ENCODE measurements at regions not wholly inside any gene's neighbourhood (a gene's known extent, or its start where the extent isn't known, plus 50 kb on each side); places are given as distances from the start of the nearest gene placed in this dataset.

DNA sequence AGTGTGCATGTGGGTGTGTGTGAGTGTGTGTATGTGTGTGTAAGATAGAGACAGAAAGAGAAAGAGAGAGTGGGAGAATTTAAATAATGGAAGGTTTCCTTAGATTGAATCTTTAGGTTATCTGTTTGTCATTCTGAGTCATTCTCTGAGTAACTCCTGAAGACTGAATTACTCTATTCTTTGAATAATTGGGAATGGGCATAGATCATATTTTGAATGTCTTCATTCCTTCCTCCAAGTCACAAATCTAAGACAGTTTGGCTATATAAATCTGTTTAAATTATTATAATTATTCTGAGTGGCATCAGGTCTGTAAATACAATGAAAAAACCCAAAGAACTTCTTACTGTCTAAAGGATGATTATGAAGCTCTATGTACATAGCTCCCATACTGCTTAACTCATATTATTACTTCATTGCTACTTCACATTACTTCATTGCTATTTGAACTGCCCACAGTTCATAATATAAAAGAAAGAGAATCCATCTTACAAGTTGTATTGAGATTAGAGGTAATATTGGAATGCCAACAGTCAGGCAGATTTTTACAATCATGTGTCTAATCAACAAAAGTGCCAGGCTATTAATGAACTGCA is 346.6 kb upstream of the CCDC179 start:
- peak; percentile 83 for TF ChIP-seq ISL1 (CRISPR knock-in tag; IDR thresholded peaks at IDR 0.05)
- TF ChIP-seq, protein P1, sequence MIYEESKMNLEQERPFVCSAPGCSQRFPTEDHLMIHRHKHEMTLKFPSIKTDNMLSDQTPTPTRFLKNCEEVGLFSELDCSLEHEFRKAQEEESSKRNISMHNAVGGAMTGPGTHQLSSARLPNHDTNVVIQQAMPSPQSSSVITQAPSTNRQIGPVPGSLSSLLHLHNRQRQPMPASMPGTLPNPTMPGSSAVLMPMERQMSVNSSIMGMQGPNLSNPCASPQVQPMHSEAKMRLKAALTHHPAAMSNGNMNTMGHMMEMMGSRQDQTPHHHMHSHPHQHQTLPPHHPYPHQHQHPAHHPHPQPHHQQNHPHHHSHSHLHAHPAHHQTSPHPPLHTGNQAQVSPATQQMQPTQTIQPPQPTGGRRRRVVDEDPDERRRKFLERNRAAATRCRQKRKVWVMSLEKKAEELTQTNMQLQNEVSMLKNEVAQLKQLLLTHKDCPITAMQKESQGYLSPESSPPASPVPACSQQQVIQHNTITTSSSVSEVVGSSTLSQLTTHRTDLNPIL (CRISPR knock-in tag; IDR thresholded peaks at IDR 0.05; ENCODE audit: low read depth): peak; percentile 48; the same call in 1 of the 2 replicates
- TF ChIP-seq, protein P2, sequence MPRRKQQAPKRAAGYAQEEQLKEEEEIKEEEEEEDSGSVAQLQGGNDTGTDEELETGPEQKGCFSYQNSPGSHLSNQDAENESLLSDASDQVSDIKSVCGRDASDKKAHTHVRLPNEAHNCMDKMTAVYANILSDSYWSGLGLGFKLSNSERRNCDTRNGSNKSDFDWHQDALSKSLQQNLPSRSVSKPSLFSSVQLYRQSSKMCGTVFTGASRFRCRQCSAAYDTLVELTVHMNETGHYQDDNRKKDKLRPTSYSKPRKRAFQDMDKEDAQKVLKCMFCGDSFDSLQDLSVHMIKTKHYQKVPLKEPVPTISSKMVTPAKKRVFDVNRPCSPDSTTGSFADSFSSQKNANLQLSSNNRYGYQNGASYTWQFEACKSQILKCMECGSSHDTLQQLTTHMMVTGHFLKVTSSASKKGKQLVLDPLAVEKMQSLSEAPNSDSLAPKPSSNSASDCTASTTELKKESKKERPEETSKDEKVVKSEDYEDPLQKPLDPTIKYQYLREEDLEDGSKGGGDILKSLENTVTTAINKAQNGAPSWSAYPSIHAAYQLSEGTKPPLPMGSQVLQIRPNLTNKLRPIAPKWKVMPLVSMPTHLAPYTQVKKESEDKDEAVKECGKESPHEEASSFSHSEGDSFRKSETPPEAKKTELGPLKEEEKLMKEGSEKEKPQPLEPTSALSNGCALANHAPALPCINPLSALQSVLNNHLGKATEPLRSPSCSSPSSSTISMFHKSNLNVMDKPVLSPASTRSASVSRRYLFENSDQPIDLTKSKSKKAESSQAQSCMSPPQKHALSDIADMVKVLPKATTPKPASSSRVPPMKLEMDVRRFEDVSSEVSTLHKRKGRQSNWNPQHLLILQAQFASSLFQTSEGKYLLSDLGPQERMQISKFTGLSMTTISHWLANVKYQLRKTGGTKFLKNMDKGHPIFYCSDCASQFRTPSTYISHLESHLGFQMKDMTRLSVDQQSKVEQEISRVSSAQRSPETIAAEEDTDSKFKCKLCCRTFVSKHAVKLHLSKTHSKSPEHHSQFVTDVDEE (CRISPR knock-in tag; IDR thresholded peaks at IDR 0.05): no peak
- ATAC-seq: peak; percentile 65

DNA sequence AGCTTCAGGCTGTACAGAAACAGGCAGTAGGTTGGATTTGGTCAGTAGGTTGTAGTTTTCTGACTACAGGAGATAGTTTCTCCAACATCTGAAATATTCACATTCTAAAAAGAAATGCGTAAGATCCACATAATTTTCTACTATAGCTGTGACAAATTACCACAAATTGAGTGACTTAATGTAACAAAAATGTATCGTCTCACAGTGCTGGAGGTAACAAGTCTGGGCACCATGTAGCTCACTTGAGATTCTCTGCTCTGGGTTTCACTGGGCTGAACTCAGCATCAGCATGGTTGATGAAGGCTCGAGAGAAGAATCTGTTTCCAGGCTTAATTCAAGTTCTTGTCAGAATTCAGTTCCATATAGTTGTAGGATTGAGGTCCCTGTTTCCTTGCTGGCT is 350.9 kb upstream of the CCDC179 start:
- no peak for TF ChIP-seq PPARA (CRISPR knock-in tag; IDR thresholded peaks at IDR 0.05; ENCODE audit: borderline replicate concordance)
- no peak for TF ChIP-seq ARNTL (CRISPR knock-in tag; IDR thresholded peaks at IDR 0.05; ENCODE audit: borderline replicate concordance, low read depth)
- no peak for TF ChIP-seq TOX (CRISPR knock-in tag; IDR thresholded peaks at IDR 0.05; ENCODE audit: borderline replicate concordance)
- ATAC-seq: no peak

DNA sequence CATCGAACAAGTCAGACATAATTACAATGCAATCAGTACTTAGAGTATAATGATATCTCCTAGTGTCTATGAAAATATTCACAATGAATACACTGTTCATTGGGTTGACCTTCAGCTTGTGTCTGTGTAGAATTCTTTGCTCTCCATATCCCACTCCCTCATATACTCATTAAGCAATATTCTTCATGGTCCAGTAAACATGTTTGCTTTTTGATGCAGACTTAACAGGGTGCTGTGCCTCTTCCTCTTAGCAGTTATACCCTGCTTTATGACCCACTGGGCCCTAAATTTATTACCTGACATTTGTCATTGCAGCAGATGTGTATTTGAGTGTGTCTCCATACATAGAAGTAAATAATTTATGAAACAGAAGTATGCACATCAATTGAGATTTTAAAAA is 352.5 kb upstream of the CCDC179 start:
- no peak for ATAC-seq
- TF ChIP-seq, protein P2 (CRISPR knock-in tag; IDR thresholded peaks at IDR 0.05): no peak
- TF ChIP-seq ZFP30 (CRISPR knock-in tag; IDR thresholded peaks at IDR 0.05) (no peak), ZC3H10 (CRISPR knock-in tag; IDR thresholded peaks at IDR 0.05) (no peak), ZFP3 (CRISPR knock-in tag; IDR thresholded peaks at IDR 0.05) (no peak), OSR1 (CRISPR knock-in tag; IDR thresholded peaks at IDR 0.05) (no peak), ZNF8 (CRISPR knock-in tag; IDR thresholded peaks at IDR 0.05) (no peak), ESRRG (CRISPR knock-in tag; IDR thresholded peaks at IDR 0.05) (no peak), ZNF565 (CRISPR knock-in tag; conservative IDR thresholded peaks at IDR 0.05; ENCODE audit: low read depth) (no peak), TCF4 (CRISPR knock-in tag; IDR thresholded peaks at IDR 0.05; ENCODE audit: borderline replicate concordance) (no peak), ZNF70 (CRISPR knock-in tag; IDR thresholded peaks at IDR 0.05) (no peak), BACH2 (CRISPR knock-in tag; IDR thresholded peaks at IDR 0.05; ENCODE audit: borderline replicate concordance) (no peak), CSDC2 (CRISPR knock-in tag; IDR thresholded peaks at IDR 0.05) (no peak), GLIS3 (CRISPR knock-in tag; IDR thresholded peaks at IDR 0.05) (no peak), ISL1 (CRISPR knock-in tag; IDR thresholded peaks at IDR 0.05) (no peak)
- TF ChIP-seq, protein P1 (CRISPR knock-in tag; IDR thresholded peaks at IDR 0.05; ENCODE audit: low read depth): no peak

DNA sequence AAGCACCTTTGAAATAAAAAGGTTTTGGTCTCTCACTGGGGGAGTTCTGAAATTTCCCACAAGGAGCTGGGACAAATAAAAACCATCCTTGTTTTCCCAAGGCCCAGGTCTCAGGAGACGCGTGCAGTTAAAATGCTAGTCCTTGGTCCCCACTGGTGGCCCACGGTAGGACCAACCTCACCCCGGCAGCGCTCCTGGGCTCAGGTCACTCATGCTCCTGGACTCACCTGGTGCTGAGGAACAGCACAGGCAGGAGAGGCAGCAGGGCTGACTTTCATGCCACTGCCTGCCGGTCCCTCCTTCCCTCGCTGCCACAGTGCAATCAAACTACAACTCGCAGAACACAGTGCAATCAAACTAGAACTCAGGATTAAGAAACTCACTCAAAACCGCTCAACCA is 356.8 kb upstream of the CCDC179 start:
- no peak for ATAC-seq

More for the DNA sequence above, 356.8 kb upstream of the CCDC179 start:
- TF ChIP-seq, protein P3, sequence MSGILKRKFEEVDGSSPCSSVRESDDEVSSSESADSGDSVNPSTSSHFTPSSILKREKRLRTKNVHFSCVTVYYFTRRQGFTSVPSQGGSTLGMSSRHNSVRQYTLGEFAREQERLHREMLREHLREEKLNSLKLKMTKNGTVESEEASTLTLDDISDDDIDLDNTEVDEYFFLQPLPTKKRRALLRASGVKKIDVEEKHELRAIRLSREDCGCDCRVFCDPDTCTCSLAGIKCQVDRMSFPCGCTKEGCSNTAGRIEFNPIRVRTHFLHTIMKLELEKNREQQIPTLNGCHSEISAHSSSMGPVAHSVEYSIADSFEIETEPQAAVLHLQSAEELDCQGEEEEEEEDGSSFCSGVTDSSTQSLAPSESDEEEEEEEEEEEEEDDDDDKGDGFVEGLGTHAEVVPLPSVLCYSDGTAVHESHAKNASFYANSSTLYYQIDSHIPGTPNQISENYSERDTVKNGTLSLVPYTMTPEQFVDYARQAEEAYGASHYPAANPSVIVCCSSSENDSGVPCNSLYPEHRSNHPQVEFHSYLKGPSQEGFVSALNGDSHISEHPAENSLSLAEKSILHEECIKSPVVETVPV (CRISPR knock-in tag; IDR thresholded peaks at IDR 0.05): no peak
- TF ChIP-seq, protein P1 (CRISPR knock-in tag; IDR thresholded peaks at IDR 0.05; ENCODE audit: low read depth): no peak
- TF ChIP-seq ARNTL (CRISPR knock-in tag; IDR thresholded peaks at IDR 0.05; ENCODE audit: borderline replicate concordance, low read depth) (no peak), OSR1 (CRISPR knock-in tag; IDR thresholded peaks at IDR 0.05) (no peak), ZNF8 (CRISPR knock-in tag; IDR thresholded peaks at IDR 0.05) (no peak)
- TF ChIP-seq, protein P4, sequence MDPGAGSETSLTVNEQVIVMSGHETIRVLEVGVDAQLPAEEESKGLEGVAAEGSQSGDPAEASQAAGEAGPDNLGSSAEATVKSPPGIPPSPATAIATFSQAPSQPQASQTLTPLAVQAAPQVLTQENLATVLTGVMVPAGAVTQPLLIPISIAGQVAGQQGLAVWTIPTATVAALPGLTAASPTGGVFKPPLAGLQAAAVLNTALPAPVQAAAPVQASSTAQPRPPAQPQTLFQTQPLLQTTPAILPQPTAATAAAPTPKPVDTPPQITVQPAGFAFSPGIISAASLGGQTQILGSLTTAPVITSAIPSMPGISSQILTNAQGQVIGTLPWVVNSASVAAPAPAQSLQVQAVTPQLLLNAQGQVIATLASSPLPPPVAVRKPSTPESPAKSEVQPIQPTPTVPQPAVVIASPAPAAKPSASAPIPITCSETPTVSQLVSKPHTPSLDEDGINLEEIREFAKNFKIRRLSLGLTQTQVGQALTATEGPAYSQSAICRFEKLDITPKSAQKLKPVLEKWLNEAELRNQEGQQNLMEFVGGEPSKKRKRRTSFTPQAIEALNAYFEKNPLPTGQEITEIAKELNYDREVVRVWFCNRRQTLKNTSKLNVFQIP (CRISPR knock-in tag; IDR thresholded peaks at IDR 0.05; ENCODE audit: borderline replicate concordance, low read depth): no peak
- TF ChIP-seq, protein P5, sequence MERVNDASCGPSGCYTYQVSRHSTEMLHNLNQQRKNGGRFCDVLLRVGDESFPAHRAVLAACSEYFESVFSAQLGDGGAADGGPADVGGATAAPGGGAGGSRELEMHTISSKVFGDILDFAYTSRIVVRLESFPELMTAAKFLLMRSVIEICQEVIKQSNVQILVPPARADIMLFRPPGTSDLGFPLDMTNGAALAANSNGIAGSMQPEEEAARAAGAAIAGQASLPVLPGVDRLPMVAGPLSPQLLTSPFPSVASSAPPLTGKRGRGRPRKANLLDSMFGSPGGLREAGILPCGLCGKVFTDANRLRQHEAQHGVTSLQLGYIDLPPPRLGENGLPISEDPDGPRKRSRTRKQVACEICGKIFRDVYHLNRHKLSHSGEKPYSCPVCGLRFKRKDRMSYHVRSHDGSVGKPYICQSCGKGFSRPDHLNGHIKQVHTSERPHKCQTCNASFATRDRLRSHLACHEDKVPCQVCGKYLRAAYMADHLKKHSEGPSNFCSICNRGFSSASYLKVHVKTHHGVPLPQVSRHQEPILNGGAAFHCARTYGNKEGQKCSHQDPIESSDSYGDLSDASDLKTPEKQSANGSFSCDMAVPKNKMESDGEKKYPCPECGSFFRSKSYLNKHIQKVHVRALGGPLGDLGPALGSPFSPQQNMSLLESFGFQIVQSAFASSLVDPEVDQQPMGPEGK (CRISPR knock-in tag; IDR thresholded peaks at IDR 0.05; ENCODE audit: borderline replicate concordance): no peak
